SK-N-SH treated with all-trans-retinoic acid at 6 μM for 48 hours (cell line): ENCODE measurements at regions not wholly inside any gene's neighbourhood (a gene's known extent, or its start where the extent isn't known, plus 50 kb on each side); places are given as distances from the start of the nearest gene placed in this dataset.

Experiments
- BACH2 ChIP-seq: fragments of 250-450 bp; sonication (Bioruptor Pico); IDR thresholded peaks from 2 replicates; pipeline ENCODE4 v1.9.0; 2021; ENCODE audit warnings: mild to moderate bottlenecking, borderline replicate concordance
- CREB5 ChIP-seq: fragments of 250-450 bp; sonication (Bioruptor Pico); IDR thresholded peaks from 2 replicates; pipeline ENCODE4 v1.5.1; 2020; ENCODE audit warnings: low read depth, mild to moderate bottlenecking, moderate library complexity
- CSDC2 ChIP-seq: fragments of 250-450 bp; sonication (Bioruptor Pico); IDR thresholded peaks from 2 replicates; pipeline ENCODE4 v1.5.0; 2020; ENCODE audit warnings: mild to moderate bottlenecking, moderate library complexity
- CSRNP3 ChIP-seq: fragments of 250-450 bp; sonication (Bioruptor Pico); IDR thresholded peaks from 2 replicates; pipeline ENCODE4 v1.5.1; 2021; ENCODE audit warnings: mild to moderate bottlenecking, moderate library complexity
- PATZ1 ChIP-seq: fragments of 250-450 bp; sonication (Bioruptor Pico); IDR thresholded peaks from 2 replicates; pipeline ENCODE4 v1.8.0; 2020; ENCODE audit warnings: mild to moderate bottlenecking, moderate library complexity, borderline replicate concordance
- PPARA ChIP-seq: fragments of 250-450 bp; sonication (Bioruptor Pico); IDR thresholded peaks from 2 replicates; pipeline ENCODE4 v1.5.0; 2020; ENCODE audit warnings: mild to moderate bottlenecking, borderline replicate concordance
- RARB ChIP-seq: fragments of 250-450 bp; sonication (Bioruptor Pico); IDR thresholded peaks from 2 replicates; pipeline ENCODE4 v1.8.0; 2021; ENCODE audit warnings: mild to moderate bottlenecking, moderate library complexity
- SNAI2 ChIP-seq: fragments of 250-450 bp; sonication (Bioruptor Pico); IDR thresholded peaks from 2 replicates; pipeline ENCODE4 v1.5.0; 2020; ENCODE audit warnings: mild to moderate bottlenecking, moderate library complexity
- ZC3H10 ChIP-seq: fragments of 250-450 bp; sonication (Bioruptor Pico); IDR thresholded peaks from 2 replicates; pipeline ENCODE4 v1.5.1; 2021; ENCODE audit warnings: mild to moderate bottlenecking, moderate library complexity
- ZFP3 ChIP-seq: fragments of 250-450 bp; sonication (Bioruptor Pico); IDR thresholded peaks from 2 replicates; pipeline ENCODE4 v1.5.0; 2020; ENCODE audit warnings: mild to moderate bottlenecking, moderate library complexity
- ZFP30 ChIP-seq: fragments of 450-650 bp; formaldehyde crosslinking; IDR thresholded peaks from 2 replicates; pipeline ENCODE4 v1.5.0; 2022; ENCODE audit warnings: mild to moderate bottlenecking, moderate library complexity
- ZNF565 ChIP-seq: fragments of 450-650 bp; formaldehyde crosslinking; conservative IDR thresholded peaks from 2 replicates; pipeline ENCODE4 v1.5.0; 2020; ENCODE audit warnings: low read depth, mild to moderate bottlenecking, moderate library complexity

GRCh38 chr6:5846335-5846734 lies 160.4 kb downstream of the NRN1 start:
- TF ChIP-seq RARB (CRISPR knock-in tag) (no peak), ZC3H10 (CRISPR knock-in tag) (no peak), ZFP30 (no peak), PATZ1 (CRISPR knock-in tag) (no peak), CSDC2 (no peak), PPARA (no peak), ZFP3 (CRISPR knock-in tag) (no peak), BACH2 (CRISPR knock-in tag) (no peak), SNAI2 (no peak), ZNF565 (CRISPR knock-in tag) (no peak), CSRNP3 (no peak), CREB5 (no peak)
